ENCODE measurements at regions not wholly inside any gene's neighbourhood (a gene's known extent, or its start where the extent isn't known, plus 50 kb on each side); places are given as distances from the start of the nearest gene placed in this dataset.

GRCh38 chr3:64340641-64341101 lies 115.4 kb upstream of the PRICKLE2 start:
- no peak for ATAC-seq
- no peak for DNase-seq
- intact Hi-C loops (cut with DNase I): no loop called here
- Histone ChIP-seq H3K36me3 (no peaks in the 10 kb centered on the region), H3K9me3 (no peaks in the 10 kb centered on the region), H3K4me1 (no peaks in the 10 kb centered on the region), H3K27ac (no peak overlapping the region), H3K27me3 (no peaks in the 10 kb centered on the region), H3K4me3 (no peak overlapping the region)
- TF ChIP-seq POLR2A (IDR thresholded peaks at IDR 0.05) (no peak), CTCF (IDR thresholded peaks at IDR 0.05) (no peak)
- WGBS (ENCODE audit: insufficient coverage, low coverage, low lambda C conversion rate, missing lambda C conversion rate): 78% methylated on average over 11 of the region's 11 CpGs

- intact Hi-C loops (cut with DNase I): no loop called here
- 67% methylated on average over 3 of the region's 3 CpGs for WGBS (ENCODE audit: insufficient coverage, low coverage, low lambda C conversion rate, missing lambda C conversion rate)
Observed at GRCh38 chr3:64336488-64336887, 111.2 kb upstream of the PRICKLE2 start.

GRCh38 chr3:64332459-64333350 lies 107.4 kb upstream of the PRICKLE2 start:
- no peak overlapping the region for H3K27ac ChIP-seq
- no peak for TF ChIP-seq POLR2A (IDR thresholded peaks at IDR 0.05)
- TF ChIP-seq CTCF (IDR thresholded peaks at IDR 0.05): no peak
- DNase-seq: no peak

More at GRCh38 chr3:64336488-64336887, 111.2 kb upstream of the PRICKLE2 start:
- no peak for ATAC-seq
- Histone ChIP-seq H3K4me3 (no peak overlapping the region), H3K36me3 (no peaks in the 10 kb centered on the region), H3K4me1 (no peaks in the 10 kb centered on the region), H3K9me3 (no peaks in the 10 kb centered on the region), H3K27me3 (no peaks in the 10 kb centered on the region), H3K27ac (no peak overlapping the region)
- DNase-seq: no peak
- TF ChIP-seq CTCF (IDR thresholded peaks at IDR 0.05) (no peak), POLR2A (IDR thresholded peaks at IDR 0.05) (no peak)

GRCh38 chr3:64331605-64332004 lies 106.3 kb upstream of the PRICKLE2 start:
- WGBS (ENCODE audit: insufficient coverage, low coverage, low lambda C conversion rate, missing lambda C conversion rate): 87% methylated on average over 9 of the region's 12 CpGs
- Histone ChIP-seq H3K27ac (no peak overlapping the region), H3K36me3 (no peaks in the 10 kb centered on the region), H3K9me3 (no peaks in the 10 kb centered on the region), H3K4me1 (no peaks in the 10 kb centered on the region), H3K27me3 (no peaks in the 10 kb centered on the region), H3K4me3 (no peak overlapping the region)
- TF ChIP-seq POLR2A (IDR thresholded peaks at IDR 0.05): no peak
- no peak for TF ChIP-seq CTCF (IDR thresholded peaks at IDR 0.05)
- ATAC-seq (no peak), DNase-seq (no peak)
- intact Hi-C loops (cut with DNase I): no loop called here

More at GRCh38 chr3:64332459-64333350, 107.4 kb upstream of the PRICKLE2 start:
- WGBS (ENCODE audit: insufficient coverage, low coverage, low lambda C conversion rate, missing lambda C conversion rate): 65% methylated on average over 9 of the region's 9 CpGs
- intact Hi-C loops (cut with DNase I): no loop called here
- no peak overlapping the region for H3K4me3 ChIP-seq
- no peaks in the 10 kb centered on the region for H3K4me1 ChIP-seq
- no peaks in the 10 kb centered on the region for H3K27me3 ChIP-seq
- ATAC-seq: no peak
- H3K36me3 ChIP-seq: no peaks in the 10 kb centered on the region
- H3K9me3 ChIP-seq: no peaks in the 10 kb centered on the region
